GM12875 (cell line): ENCODE measurements at regions not wholly inside any gene's neighbourhood (a gene's known extent, or its start where the extent isn't known, plus 50 kb on each side); places are given as distances from the start of the nearest gene placed in this dataset.

ENCODE experiments used
- H3K4me3 ChIP-seq: one replicate; pipeline ENCODE4 v1.5.1; 2011; ENCODE audit warnings: low read depth, low read length, control low read depth
- CTCF ChIP-seq: IDR thresholded peaks from 2 replicates; pipeline ENCODE4 v1.5.1; 2011; ENCODE audit warnings: low read depth, mild to moderate bottlenecking, control low read depth, inconsistent platforms, low read length, moderate library complexity, borderline replicate concordance; ENCODE audit not compliant: insufficient read depth

- no peak for TF ChIP-seq CTCF
- H3K4me3 ChIP-seq, result no peak overlapping the region
Observed at GRCh38 chr12:24223926-24224325, 274.5 kb upstream of the SOX5 start.

DNA sequence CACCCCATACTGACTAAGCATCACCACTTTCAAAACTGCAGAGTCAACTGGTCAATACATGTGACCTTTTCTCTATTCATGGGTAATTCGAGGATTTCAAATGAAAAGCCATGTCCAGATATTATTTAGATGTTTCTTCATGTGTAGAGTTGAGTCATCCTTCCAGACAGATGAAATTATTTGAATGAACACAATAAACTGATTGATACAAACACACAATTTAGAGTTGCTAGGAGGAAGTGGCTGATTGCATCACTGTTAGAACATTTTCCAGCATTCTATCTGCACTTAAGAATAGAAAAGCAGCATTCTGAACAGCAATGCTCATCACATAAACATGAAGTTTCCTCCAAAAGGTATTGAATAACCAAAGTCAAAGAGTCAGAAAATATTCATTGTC is 273.5 kb upstream of the SOX5 start:
- H3K4me3 ChIP-seq, result no peak overlapping the region
- no peak for TF ChIP-seq CTCF

- no peak for TF ChIP-seq CTCF
Observed at GRCh38 chr12:24212496-24212895, 263.0 kb upstream of the SOX5 start.

DNA sequence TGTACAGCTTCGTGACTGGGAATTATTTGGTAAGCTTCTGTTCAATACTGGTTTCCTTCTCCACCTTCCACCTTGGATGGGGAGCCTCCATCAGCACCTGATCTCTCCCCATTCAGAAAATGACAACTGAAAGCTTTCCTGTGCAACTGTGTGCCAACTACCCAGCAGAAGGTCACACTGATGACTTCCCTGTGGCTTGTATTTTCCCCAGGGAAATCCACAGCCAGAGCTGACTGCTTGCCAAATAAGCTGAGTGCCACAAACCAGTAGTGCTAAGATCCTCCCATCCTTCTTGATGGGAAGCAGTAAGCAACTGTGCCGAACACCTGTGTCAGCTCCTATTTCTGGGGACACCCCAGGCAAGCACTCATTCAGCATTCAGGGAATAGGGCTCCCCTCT is 257.2 kb upstream of the SOX5 start:
- no peak for TF ChIP-seq CTCF
- H3K4me3 ChIP-seq, result no peak overlapping the region

More at GRCh38 chr12:24212496-24212895, 263.0 kb upstream of the SOX5 start:
- H3K4me3 ChIP-seq, result no peak overlapping the region

DNA sequence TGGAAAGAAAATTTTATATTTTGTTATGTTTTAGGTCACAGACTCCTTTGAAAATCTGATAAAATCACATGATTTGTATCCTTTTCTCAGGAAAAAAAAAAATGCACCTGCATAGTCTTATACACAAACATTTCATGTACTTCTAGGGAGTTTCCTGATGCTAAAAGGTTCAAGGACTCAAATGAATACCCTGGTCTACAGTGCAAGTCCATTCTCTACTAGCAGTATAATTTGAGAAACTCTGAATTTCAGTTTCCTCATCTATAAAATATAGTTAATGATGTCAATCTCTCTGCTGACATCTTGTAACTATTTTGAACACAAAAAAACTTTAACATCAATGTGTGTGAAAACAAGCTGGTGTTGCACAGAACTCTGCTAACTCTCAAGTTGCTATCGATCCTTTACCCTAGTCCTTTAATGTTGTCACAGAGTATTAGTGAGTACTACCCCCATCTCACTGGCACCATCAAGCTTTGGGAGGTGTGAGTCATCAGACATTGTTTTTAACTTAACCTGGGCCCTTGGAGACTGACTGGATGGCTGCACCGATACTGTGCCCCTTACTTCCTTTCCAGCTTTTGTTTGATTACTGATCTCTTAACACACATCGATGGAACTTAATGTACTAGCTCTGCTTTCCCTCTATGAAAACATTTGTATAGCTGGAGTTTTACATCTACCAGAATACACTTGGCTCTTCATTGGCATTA is 251.9 kb upstream of the SOX5 start:
- no peak overlapping the region for H3K4me3 ChIP-seq
- TF ChIP-seq CTCF, result no peak

DNA sequence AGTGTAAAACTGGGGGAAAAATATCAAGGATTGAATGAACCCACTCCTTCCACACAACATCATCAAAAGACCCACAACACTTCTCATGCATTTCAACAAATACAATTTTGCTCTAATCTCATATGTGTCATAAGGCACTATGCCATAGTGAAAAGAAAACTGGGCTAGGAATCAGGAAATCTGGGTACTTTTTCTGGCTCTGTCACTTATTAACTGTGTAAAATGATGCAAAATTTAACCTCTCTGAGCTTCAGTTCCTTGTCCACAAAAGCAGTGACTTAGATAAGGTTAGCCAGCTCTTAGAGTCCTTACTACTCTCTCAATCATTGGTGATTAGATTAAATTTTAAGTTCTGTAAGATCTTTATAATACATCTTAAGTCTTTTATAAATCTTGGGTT is 250.5 kb upstream of the SOX5 start:
- no peak for TF ChIP-seq CTCF
- no peak overlapping the region for H3K4me3 ChIP-seq

DNA sequence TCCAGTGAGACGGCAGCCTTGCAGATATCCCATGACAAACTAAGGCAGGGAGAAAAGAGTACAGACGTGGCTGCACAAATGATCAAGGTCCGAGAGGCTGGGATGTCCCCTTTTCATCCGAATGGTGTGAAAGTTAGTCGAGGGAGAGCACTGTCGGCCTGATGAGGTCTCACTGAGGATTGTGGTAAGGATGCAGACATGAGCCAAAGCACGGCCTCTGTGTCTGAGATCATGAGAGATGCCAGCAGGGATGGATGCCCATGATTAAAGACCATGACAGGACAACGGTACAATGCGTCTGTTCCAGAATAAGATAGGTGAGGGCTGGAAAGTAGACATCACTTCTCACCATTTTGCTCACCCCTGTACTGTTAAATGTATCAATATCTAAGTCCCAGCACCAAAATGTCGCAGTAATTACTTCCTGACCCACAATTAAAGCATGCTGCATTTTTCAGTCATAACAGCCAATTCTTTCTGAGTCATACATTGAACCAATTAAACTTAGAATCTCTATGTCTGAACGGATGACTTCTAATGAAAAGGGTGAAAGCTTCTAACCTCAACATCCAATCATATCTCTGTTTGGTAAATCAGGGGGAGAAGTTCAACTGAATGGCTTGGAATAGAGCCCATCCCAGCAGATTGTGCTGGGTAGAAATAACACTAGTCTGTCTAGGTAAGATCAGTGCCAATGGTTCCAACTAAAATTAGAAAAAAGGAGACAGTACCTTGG is 249.6 kb upstream of the SOX5 start:
- H3K4me3 ChIP-seq, result no peak overlapping the region
- no peak for TF ChIP-seq CTCF
